GM19025 (cell line): ENCODE measurements at regions not wholly inside any gene's neighbourhood (a gene's known extent, or its start where the extent isn't known, plus 50 kb on each side); places are given as distances from the start of the nearest gene placed in this dataset.

Experiments
- ATAC-seq: cut with Tn5 transposase; IDR thresholded peaks from one replicate; pipeline ENCODE4 v1.9.1; 2021; ENCODE audit warnings: mild to moderate bottlenecking, low read depth, moderate library complexity; ENCODE audit not compliant: unreplicated experiment

DNA sequence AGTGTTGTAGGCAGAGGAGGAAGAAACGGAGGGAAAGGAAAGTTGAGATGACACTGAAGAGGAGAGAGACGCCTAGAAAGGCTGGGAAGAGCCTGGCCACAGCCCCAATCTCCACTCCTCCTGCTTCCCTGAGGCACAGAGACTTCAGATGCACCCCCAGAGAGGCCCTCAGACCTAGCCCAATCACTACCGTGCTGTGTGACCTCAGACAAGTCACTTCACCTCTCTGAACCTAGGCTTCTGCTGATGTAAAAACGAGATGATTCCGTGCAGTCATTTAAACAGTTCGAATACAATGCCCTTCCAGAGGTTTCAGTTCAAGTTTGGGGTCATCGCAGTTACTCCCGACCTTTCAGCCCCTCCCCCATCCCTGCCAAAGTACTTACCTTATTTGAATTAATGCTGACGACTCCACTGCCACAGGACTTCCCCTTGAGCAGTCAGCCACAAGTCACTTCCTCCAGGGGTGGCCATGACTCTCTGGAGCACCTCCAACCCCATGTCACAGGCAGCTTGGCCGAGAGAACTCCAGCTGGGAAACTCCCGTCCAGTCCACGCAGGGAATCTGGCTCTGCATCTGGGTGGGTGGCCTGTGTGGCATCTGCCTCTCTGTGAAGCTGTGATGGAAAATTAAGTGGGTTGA, 105.2 kb upstream of the ID2 start:
- ATAC-seq = no peak

- no peak for ATAC-seq
Observed at GRCh38 chr2:8577573-8577972, 104.3 kb upstream of the ID2 start.

DNA sequence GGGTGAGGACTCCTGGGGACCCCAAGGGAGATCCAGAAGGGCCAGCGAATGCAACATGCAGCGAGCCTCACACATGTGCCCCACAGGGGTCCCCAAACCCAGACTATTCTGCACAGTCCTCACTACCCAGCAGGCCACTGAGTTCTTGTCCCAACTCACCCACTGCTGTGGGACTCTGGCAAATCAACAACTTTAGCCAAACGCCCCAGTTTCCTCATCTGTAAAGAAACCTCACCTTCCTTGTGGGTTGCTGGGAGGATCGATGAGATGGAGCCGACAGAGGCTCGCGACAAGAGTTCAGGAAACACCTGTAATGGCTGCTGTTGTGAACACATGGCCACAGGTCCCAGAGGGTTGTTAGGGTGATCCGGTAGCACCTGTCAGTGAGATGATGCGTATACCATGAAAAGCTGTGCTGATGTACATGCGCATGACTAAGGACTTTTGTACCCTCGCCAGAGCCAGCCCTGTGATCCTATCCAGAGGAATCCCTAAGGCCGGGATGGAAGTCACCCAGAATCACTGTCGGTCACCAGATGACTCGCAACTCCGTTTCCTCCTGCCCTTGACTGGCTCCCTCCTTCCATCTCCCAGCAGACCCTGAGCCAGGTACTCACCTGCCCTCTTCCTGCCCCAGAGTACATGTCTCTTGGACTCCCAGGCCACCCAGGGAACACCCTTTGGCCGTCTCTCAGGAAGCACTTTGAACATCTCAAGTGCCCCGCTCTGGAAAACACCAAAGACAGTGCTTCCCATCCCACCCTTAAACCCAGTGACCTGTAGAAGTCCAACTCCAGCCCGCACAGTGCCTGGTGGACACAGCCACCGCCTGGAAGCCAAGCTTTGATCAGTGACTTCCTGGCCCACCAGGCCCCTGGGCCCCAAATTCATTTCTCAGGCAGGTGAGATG, 103.3 kb upstream of the ID2 start:
- ATAC-seq = no peak

- no peak for ATAC-seq
Observed at GRCh38 chr2:8579485-8580085, 102.3 kb upstream of the ID2 start.

DNA sequence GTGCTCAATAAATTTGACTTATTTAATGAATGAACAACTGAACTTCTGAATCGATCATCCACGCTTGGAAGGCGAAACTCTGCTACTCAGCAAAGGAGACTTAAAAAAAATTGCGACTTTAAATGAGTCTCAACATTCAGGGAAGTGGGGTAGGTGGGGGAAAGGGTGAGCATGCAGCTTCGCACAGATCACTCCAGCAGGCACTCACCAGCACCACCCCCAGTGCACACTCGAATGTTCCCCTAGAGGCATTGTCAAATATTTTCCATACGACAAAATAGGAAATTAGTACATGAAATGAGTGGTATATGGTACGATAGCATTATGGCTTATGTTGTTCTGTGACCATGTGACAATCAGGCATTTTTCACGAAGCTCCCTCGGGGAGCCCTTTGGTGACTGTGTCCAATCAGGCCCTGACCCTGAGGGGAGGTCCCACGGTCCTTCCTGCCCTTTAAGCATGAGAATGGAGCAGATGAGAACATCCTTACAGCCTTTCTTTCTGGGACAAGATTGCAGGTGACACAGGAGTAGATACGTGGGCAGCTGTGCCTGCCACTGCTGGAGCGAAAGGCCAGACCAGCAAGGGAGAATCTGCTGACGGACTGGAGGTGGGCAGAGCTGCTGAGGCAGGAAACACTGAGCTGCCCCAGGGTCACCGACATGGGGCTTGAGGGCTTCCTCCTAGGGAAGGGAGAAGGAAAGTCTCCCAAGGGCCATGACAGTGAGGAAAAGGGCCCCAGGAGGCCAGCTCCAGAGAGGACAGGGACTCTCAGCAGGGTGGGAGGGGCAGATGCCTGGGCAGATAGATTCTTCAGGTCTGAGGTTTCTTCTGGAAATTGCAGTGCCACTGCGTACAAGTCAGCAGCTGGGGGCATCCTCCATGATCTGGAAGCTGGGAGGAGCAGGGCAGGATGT, 101.3 kb upstream of the ID2 start:
- no peak for ATAC-seq

DNA sequence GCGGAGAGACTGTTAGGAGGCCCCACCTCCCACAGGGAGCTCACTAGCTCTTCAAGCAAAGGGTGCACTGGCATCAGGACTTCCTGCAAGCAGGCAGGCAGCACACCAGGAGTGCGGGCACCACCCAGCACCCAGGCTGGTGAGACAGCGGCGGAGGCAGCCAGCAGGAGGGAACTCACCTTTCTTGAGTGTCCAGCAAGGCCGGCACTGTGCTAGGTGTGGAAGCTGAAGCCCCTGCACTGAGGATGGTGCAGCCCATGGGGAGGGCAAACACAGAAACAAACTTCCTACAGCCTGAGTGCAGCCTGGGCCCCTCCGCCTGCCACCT, 100.7 kb upstream of the ID2 start:
- no peak for ATAC-seq

DNA sequence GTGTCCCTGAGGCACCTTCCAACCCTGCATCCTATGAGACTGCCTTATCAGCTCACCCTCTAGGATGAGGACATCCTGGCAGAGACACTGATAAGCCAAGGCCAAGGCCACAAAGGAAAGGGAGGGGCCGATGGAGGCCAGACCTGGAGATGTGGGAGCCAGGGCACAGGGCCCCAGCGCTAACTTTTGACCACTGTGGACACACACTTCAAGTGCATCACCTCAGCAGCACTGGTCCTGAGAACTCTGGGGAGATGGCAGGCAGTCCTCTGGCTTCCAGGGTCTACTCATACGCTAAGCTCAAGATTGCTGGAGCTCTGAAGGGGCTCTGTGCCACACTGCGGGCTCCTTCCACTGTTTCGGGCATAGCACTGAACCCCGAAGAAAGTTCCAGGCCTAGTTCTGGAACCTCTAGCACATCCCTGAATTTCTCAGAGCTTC, 100.2 kb upstream of the ID2 start:
- ATAC-seq = no peak

DNA sequence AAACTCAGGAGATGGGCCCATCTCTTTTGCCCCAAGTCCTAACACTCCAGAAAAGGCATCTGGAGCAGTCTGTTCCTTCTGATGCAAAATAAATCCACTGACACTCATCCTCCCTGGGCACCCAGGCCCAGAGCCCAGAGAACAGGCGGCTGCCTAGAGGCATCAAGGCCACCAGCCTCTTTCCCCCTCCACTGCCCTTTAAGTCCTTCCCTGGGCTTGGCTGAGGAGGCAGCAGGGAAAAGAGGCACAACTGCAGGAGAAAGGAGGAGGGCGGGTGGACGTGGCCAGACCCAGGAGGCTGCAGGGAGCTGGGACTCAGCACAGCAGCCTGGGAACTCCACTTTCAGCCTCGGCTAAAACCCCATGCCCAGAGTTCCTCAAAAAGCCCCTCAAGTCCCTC, 99.7 kb upstream of the ID2 start:
- ATAC-seq = no peak

GRCh38 chr2:8582651-8583399, 99.0 kb upstream of the ID2 start:
- ATAC-seq = no peak

GRCh38 chr2:8583400-8584173, 98.3 kb upstream of the ID2 start:
- ATAC-seq = peak; percentile 79

DNA sequence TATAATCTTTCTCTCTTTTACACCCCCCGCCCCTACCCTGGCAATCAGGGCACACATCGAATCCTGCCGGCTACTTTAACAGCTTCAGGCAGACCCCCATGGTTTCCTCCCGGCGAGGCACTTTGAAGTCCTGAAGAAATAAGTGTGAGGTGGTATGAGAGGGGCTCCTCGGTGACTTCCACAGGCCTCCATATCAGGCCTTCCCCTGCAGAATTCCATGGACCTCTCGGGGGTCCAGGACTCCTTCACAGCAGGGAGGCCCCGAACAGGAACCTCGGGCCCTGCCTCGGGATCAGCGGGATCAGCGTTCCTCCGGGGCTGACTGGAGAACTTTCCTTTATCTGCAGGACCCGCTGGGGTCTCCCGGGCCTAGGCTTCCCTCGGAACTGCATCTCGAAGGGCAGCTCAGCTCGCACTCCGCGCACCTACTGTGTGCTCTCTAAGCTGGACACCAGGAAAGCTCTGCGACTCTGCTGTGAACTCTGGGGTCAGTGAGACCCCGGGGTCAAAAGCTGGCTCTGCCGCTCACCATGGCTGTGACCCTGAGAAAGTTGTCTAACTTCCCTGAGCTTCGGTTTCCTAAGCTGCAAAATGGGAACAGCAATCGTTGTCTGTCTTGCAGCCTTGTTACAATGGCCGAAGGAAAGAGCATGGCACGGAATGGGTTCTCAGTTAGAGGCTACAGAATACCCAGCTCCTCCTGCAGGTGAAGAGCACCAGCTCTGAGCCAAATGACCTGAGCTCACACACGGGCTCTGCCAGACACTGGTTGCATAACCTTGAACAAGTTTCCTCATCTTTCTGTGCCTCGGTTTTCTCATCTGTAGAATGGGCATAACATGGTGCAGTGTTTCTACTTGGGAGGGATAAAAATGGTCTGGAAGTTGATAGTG, 97.4 kb upstream of the ID2 start:
- no peak for ATAC-seq

- no peak for ATAC-seq
Observed at GRCh38 chr2:8586457-8587051, 95.3 kb upstream of the ID2 start.

DNA sequence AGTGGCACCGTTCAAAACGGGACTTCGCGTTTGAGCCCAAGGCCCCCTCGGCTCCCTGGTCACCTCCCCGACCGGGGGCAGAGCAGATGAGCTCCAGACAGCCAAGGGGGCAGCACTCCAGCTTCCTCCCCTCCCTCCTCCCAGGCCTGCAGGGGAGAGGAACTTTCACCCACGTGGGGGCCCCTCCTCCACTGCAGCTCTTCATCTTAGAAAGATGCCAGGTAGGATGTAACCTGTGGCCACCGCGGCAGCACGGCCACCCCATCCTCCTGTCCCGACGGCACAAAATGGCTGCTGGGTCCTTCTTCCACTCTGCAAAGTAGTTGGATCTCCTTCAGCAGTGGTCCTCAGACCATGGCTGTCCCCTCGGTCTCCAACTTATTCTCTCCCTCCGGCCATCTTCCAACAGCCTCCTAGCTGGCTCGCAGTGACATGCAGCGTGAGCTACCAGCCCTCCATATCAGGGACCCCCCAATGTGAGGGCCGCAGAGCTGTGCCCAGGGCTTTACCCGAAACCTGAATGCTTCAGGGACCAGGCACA, 94.5 kb upstream of the ID2 start:
- no peak for ATAC-seq

- ATAC-seq = no peak
Observed at GRCh38 chr2:8587920-8588830, 93.7 kb upstream of the ID2 start.

- ATAC-seq = no peak
Observed at GRCh38 chr2:8588831-8589191, 93.0 kb upstream of the ID2 start.

DNA sequence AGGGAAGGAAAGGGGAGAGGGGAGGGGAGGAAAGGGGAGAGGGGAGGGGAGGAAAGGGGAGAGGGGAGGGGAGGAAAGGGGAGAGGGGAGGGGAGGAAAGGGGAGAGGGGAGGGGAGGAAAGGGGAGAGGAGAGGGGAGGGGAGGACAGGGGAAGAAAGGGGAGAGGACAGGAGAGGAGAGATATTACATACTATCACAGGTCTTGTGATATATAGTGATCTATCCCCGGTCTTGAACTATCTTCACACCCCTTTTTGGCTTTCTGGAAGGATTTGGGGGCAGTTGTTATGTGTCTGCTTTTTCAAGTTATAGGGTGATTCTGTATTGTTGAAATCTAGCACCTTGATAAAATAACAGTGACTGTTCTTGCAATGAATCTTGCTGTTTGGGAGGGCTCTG, 92.1 kb upstream of the ID2 start:
- ATAC-seq = no peak

DNA sequence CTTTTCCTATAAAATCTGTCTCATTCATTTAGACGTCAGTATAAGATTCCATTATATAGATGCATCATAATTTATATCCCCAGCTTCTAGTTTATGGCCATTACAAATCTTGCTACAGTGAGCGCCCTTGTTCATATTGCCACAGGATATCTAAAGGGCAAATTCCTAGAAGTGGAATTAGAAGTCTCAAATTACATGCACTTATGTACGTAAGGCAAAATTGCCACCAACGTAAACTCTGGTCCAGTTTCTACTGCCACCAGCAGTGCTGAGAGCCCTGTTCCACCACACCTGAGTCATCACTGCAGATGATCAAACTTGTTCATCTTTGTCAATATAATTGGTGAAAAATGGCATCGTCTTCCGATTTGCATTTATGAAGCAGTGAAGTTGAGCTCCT, 90.9 kb upstream of the ID2 start:
- no peak for ATAC-seq
